UCSD-AML1 (cell line): ENCODE measurements at regions not wholly inside any gene's neighbourhood (a gene's known extent, or its start where the extent isn't known, plus 50 kb on each side); places are given as distances from the start of the nearest gene placed in this dataset.

Source experiments
- DNase-seq: peaks from one replicate; lab custom pipeline; 2025; ENCODE audit not compliant: unreplicated experiment; lab: John Stamatoyannopoulos, UW

DNA sequence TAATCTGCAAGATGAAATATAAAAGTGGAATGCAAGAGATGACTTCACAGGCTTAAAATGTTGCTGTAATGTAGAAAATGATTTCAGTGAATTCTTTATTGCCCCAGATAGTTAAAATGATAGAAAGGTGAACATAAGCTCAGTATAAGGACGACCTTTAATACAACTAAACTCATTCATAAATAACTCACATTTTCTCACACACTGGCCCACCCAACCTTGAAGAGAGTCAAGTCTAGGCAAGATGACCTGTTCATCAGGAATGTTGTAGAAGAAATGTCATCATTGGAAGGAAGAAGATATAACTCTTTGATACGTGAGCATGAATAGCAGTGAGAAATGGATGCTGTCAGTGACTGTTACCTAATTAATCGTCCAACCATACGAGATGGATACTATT, 111.1 kb upstream of the SASH1 start:
- no peak for DNase-seq

GRCh38 chr6:148235446-148235845, 107.2 kb upstream of the SASH1 start:
- DNase-seq = no peak

DNA sequence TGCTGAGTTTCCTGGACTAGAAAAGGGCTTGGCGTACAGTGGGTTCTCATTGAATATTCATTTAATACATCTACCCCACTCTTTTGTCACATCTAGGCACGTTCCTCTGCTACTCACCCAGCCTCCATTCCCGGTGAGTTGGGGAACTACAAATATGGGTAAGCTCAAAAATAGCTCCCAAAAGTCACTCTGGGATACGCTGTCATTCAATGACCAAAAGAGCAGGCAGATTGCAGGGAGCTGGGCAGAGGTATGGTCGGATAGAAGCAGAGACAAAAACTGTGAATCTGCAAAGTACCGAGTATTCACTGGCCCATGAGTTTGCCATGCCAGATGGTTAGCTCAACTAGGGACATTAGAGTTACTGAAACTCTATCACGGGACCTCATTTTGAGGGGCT, 103.9 kb upstream of the SASH1 start:
- DNase-seq = no peak

DNA sequence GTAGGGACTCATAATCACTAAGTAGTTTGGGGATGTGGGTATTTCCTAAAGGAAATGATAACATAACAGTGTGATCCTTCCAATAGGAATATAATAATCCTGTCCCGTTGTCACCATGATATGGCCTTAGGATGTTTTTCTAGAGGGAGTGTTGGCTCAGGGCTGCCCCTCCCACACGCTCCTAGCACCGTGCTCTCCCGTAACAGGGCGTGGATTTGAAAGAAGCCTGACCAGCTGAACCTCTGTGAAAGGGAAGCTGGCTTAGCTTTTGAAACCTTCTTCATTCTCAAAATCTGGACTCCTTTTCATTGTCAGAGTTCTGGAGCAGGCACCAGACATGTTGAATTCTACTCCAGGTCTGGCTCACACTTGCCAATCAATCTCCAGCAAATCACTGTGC, 103.4 kb upstream of the SASH1 start:
- no peak for DNase-seq

DNA sequence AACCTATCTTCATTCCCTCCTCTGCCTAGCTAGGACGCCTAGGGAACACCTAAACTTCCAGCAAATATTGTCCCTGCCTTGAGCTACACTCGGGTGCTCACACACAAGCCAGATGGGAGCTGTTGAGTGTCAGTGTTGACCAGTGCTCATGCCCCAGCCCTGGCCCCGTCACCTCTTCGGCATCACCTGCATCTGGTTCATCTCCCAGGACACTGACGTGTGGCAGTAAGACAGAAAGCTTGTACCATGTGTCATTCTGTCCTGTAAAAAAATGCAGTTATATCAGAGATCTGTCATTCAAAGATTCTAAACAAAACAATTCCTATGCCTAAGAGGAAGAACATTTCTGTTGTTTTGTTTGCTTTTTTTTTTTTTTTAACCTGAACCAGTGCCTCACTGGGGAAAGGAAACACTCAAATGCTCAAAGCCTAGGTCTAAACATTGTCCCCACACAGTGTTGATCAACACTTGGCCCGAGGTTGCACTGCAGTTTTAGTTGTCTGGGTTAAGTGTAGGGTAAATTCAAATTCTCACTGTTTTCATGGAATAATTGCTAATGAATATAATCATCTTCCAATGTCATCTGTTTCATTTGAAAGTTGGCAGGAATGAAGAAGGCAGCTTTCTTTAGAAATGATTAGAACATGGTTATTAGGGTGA, 102.7 kb upstream of the SASH1 start:
- DNase-seq = no peak

- no peak for DNase-seq
Observed at GRCh38 chr6:148240461-148240840, 102.2 kb upstream of the SASH1 start.

GRCh38 chr6:148240861-148241477, 101.7 kb upstream of the SASH1 start:
- DNase-seq = no peak

DNA sequence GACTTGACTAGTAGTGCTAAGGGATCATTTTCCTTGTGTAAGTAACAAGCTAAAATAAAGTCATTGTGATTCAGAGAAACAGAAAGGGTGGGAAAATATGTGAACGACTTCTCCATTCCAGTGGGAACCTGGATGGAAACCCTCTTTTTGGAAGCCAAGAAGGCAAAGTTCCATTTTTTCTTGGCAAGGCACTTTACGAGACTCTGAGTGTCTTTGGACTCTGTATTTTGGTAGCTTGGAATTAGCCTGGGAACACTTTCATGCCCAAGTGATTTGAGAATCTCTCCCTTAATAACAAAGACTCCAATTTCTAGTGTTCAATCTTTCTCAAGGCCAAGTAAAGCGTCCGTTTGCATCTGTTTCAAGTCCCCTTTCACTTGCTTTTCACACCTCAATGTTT, 100.5 kb upstream of the SASH1 start:
- DNase-seq = no peak

DNA sequence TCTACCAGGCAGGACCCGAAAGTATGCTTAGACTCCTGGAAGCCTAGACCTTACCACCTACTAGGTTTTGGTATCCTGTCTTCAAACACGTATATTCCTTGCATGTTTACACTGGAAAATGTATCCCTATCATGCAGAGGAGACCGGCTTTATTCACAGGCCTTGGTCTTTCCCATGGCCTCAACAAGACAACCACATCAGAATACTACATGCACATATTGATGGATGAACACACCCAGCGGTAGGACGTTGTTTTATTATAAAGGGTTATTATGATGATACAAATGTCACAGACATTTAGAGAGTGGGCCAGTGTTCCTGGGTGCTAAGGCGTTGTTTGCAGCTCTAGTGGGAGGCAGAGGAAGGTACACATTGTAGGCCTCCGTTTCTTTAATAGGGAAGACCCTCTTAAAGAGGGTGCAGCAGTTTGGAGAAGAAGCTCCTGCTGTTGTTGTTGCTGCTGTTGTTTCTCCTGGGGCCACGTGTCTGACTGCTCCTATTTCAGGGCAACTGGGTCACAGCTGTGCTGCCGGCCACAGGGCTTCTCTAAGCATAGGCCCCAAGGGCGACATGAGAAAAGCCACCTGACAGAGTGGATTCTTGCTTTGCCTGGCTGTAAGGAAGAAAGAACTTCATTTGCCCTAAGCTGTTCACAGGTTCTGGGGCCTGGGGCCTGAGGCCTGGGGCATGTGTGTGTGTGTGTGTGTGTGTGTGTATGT, 98.3 kb upstream of the SASH1 start:
- no peak for DNase-seq

GRCh38 chr6:148247386-148248063, 95.1 kb upstream of the SASH1 start:
- DNase-seq = no peak

DNA sequence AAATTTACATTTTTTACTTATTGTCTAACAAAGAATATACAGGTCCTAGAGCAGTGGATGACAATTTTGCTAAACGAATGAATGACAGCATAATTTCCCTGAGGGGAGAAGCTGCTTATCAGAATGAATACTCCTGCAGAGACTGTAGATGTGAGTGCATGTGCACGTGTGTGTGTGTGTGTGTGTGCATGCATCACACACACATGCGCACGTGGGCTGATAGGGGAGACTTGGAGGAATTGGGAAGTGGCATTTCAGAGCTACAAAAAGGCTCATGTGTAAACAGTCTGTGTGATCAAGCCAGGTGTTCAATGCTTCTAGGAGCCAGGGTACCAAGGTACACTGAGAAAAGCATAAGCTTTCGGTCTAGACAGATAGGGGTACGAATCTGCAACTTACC, 93.5 kb upstream of the SASH1 start:
- DNase-seq = no peak

DNA sequence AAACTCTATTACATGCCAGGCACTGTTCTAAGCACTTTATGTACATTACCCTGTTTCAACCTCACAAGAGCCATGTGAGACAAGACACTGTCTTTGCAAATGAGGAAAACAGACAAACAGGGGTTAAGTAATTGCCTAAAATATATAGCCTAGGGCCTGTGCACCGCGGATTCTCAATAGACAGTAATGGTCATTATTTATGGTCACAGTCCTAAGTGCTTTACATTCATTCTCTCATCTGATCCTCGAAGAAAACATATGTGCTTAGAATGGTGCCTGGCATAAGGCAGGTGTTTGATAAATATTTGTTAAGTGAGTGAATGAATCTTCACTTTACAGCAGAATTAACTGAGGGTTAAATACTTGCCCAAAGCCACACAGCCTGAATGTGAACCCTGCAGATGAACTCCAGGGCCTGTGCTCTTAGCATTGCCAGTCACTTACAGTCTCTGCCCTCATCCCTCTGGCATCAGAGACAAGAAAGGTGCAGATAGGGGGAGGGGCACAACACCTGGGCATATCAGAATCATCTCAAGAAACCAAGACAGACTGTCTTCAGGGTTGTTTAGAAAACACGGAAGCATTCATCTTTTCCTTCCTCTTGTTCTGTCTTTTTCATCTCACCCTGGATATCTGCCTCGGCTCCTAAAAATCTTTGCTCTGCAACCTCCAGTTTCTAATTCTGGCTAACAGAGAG, 92.8 kb upstream of the SASH1 start:
- no peak for DNase-seq

DNA sequence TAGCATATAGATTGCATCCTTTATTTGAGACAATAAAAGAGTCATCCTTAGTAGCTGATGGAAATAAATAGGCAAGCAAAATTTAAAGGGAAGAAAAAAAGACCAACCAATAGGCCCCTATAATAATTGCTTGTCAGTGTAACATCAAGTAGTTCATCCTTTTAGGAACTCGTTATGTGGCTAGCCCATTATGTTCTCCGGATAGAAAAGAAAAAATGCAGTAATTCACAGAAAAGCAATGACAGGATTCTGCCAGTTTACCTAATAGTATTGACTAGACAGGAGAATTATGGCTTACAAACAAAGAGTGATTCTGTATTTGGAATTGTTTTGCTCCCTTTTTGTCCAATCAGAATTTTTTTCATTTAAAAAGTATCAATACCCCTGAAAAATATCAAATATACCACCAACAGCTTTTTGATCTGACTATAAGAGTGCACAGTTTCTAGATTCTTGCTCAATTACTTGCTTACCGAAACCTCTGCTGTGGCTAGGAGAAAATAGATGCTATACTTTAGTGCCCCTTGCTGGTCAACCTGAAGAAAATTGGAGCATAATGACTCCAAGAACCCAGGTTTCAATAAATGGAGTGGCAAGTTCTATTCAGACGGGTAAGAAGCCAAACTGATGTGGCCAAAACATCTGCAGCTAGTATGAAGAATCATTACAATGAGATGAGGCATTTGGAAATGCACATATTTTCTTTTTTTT, 91.5 kb upstream of the SASH1 start:
- no peak for DNase-seq

- no peak for DNase-seq
Observed at GRCh38 chr6:148251891-148252290, 90.7 kb upstream of the SASH1 start.

- DNase-seq = no peak
Observed at GRCh38 chr6:148257810-148258209, 84.8 kb upstream of the SASH1 start.

DNA sequence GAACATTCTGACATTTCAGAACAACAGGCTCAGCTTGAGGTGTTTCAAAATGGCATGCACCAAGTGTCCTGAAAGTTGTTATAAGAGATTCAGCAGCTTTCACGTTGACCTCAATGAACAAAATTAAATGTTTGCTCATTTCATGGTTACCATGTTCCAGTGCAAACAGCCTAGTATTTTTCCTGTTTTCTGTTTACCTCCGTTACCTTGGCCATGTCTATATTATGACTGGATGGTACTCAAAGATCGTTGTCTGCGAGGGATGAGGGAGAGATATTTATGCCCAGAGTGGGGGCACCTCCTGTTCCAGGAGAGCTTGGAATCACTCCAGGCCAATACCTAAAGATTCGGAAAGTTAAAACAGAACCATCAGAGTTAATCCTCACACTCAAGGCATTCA, 83.8 kb upstream of the SASH1 start:
- no peak for DNase-seq

- no peak for DNase-seq
Observed at GRCh38 chr6:148261470-148261869, 81.2 kb upstream of the SASH1 start.

GRCh38 chr6:148263010-148263409, 79.6 kb upstream of the SASH1 start:
- no peak for DNase-seq

- DNase-seq = no peak
Observed at GRCh38 chr6:148263961-148264360, 78.7 kb upstream of the SASH1 start.

GRCh38 chr6:148265054-148265453, 77.6 kb upstream of the SASH1 start:
- DNase-seq = no peak

- no peak for DNase-seq
Observed at GRCh38 chr6:148269386-148269785, 73.3 kb upstream of the SASH1 start.
